Osteoblast (primary cell): ENCODE measurements at regions not wholly inside any gene's neighbourhood (a gene's known extent, or its start where the extent isn't known, plus 50 kb on each side); places are given as distances from the start of the nearest gene placed in this dataset.

Source experiments
- DNase-seq: peaks from one replicate; pipeline ENCODE4 v3.0.0; 2011; ENCODE audit warnings: low spot score, mixed read lengths; ENCODE audit not compliant: insufficient read length; ENCODE audit errors: missing footprints
- H2AFZ ChIP-seq: 2 replicates; pipeline ENCODE4 v1.6.0; 2011; ENCODE audit warnings: mild to moderate bottlenecking, low read length
- H3K27ac ChIP-seq: 2 replicates; pipeline ENCODE4 v1.5.1; 2011; ENCODE audit warnings: mild to moderate bottlenecking, low read depth, low read length, moderate library complexity
- H3K27me3 ChIP-seq: 2 replicates; pipeline ENCODE4 v1.6.0; 2012; ENCODE audit warnings: mild to moderate bottlenecking, control low read depth, inconsistent platforms, low read length, moderate library complexity; ENCODE audit not compliant: insufficient read depth
- H3K36me3 ChIP-seq: 2 replicates; pipeline ENCODE4 v1.5.1; 2011; ENCODE audit warnings: mild to moderate bottlenecking, low read length, control low read depth, moderate library complexity; ENCODE audit not compliant: insufficient read depth
- H3K4me1 ChIP-seq: 2 replicates; pipeline ENCODE4 v1.5.1; 2011; ENCODE audit warnings: mild to moderate bottlenecking, low read length, control low read depth, moderate library complexity; ENCODE audit not compliant: insufficient read depth
- H3K4me2 ChIP-seq: 2 replicates; pipeline ENCODE4 v1.6.0; 2011; ENCODE audit warnings: mild to moderate bottlenecking, low read length; ENCODE audit not compliant: insufficient read depth
- H3K4me3 ChIP-seq: fragments of 200-600 bp; sonication (generic); 3 replicates; pipeline ENCODE4 v1.5.1; 2012; ENCODE audit warnings: mild to moderate bottlenecking, low read length, inconsistent platforms; ENCODE audit not compliant: insufficient read depth
- H3K79me2 ChIP-seq: 2 replicates; pipeline ENCODE4 v1.6.0; 2012; ENCODE audit warnings: mild to moderate bottlenecking, low read length, control low read depth, inconsistent platforms; ENCODE audit not compliant: insufficient read depth
- H3K9me3 ChIP-seq: 2 replicates; pipeline ENCODE4 v1.5.1; 2011; ENCODE audit warnings: low read depth, low read length, control low read depth
- H4K20me1 ChIP-seq: 2 replicates; pipeline ENCODE4 v1.6.0; 2012; ENCODE audit warnings: mild to moderate bottlenecking, low read length, control low read depth; ENCODE audit not compliant: insufficient read depth
- CTCF ChIP-seq: IDR thresholded peaks from 2 replicates; pipeline ENCODE4 v1.5.1; 2011; ENCODE audit warnings: mild to moderate bottlenecking, low read depth, low read length, moderate library complexity; ENCODE audit errors: extremely low read depth

DNA sequence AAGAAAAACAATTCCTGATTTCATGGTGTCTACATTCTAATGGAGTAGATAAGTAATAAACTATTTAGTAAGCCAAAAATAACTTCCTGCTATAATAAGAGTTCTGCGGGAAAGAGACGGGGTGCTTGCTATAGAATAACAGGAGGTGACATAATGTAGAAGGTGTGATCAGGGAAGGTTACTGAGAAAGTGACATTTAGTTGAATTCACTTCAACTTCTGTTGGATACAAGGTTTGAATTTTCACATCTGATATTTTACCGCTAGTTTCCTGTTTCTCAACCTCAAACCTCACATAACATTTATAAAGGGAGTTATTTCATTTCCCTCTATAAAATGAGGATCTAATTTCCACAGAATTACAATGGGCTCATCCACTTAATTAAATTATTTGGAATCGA lies 102.3 kb upstream of the GBE1 start:
- no peak overlapping the region for H2AFZ ChIP-seq
- H3K36me3 ChIP-seq, result no peaks in the 10 kb centered on the region
- no peaks in the 10 kb centered on the region for H3K27me3 ChIP-seq
- no peak for DNase-seq
- no peak for TF ChIP-seq CTCF
- H3K9me3 ChIP-seq, result no peaks in the 10 kb centered on the region
- H3K27ac ChIP-seq, result no peak overlapping the region
- H3K4me3 ChIP-seq, result no peak overlapping the region
- H3K4me2 ChIP-seq, result no peak overlapping the region
- no peaks in the 10 kb centered on the region for H4K20me1 ChIP-seq
- no peaks in the 10 kb centered on the region for H3K79me2 ChIP-seq
- H3K4me1 ChIP-seq, result no peaks in the 10 kb centered on the region

DNA sequence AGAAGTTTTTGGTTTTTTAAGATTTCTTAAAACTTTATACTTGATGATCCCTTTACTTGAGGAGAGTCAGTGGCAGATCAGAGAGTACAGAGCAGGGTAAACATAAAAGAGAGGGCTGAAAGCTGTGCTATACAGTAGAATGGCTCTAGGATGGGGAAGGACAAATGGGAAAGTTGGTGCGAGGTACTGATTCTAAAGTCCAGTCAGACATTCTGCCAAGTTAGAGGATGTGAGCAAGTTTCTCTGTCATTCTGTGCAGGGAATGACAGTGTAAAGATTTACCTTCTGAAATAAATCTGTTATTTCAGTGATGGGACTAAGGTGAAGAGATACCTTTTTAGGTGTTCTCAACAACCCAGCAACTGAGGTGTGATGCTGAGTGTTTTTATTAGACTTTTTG lies 100.1 kb upstream of the GBE1 start:
- Histone ChIP-seq H3K4me1 (no peaks in the 10 kb centered on the region), H3K4me3 (no peak overlapping the region), H2AFZ (no peak overlapping the region), H3K36me3 (no peaks in the 10 kb centered on the region), H3K27ac (no peak overlapping the region), H3K27me3 (no peaks in the 10 kb centered on the region), H3K4me2 (no peak overlapping the region), H3K79me2 (no peaks in the 10 kb centered on the region), H3K9me3 (no peaks in the 10 kb centered on the region), H4K20me1 (no peaks in the 10 kb centered on the region)
- DNase-seq, result no peak
- no peak for TF ChIP-seq CTCF

GRCh38 chr3:81859524-81859923 lies 98.1 kb upstream of the GBE1 start:
- H3K27me3 ChIP-seq, result no peaks in the 10 kb centered on the region
- no peak for DNase-seq
- H3K27ac ChIP-seq, result no peak overlapping the region
- H3K79me2 ChIP-seq, result no peaks in the 10 kb centered on the region
- H3K4me3 ChIP-seq, result no peak overlapping the region
- no peaks in the 10 kb centered on the region for H4K20me1 ChIP-seq
- no peaks in the 10 kb centered on the region for H3K4me1 ChIP-seq
- H3K9me3 ChIP-seq, result no peaks in the 10 kb centered on the region
- H2AFZ ChIP-seq, result no peak overlapping the region
- no peak overlapping the region for H3K4me2 ChIP-seq
- no peaks in the 10 kb centered on the region for H3K36me3 ChIP-seq
- TF ChIP-seq CTCF, result no peak

DNA sequence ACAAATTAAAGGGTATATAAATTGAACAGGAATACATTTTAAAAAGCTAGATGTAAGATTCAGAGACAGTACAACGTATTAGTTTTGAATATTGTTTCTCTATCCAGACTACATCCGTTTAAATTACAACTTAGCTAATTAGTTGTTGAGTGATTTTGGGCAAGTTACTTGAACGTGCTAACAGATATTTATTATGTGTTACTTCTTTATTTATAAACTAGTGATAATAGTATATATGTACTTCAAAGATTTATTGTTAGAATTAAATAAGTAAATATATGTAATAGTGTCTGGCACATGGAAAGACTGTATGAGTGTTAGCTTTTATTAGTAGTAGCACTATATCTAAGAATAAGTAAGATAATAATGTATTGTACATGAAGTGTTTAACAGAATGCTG lies 92.0 kb upstream of the GBE1 start:
- no peaks in the 10 kb centered on the region for H3K9me3 ChIP-seq
- TF ChIP-seq CTCF, result no peak
- no peak overlapping the region for H2AFZ ChIP-seq
- no peaks in the 10 kb centered on the region for H3K4me1 ChIP-seq
- no peak for DNase-seq
- H3K4me3 ChIP-seq, result no peak overlapping the region
- H3K27me3 ChIP-seq, result no peaks in the 10 kb centered on the region
- no peak overlapping the region for H3K4me2 ChIP-seq
- H3K79me2 ChIP-seq, result no peaks in the 10 kb centered on the region
- no peaks in the 10 kb centered on the region for H4K20me1 ChIP-seq
- no peaks in the 10 kb centered on the region for H3K36me3 ChIP-seq
- no peak overlapping the region for H3K27ac ChIP-seq
